Smooth muscle cell (in vitro differentiated cells): ENCODE measurements at regions not wholly inside any gene's neighbourhood (a gene's known extent, or its start where the extent isn't known, plus 50 kb on each side); places are given as distances from the start of the nearest gene placed in this dataset.

ENCODE experiments used
- DNase-seq: peaks from one replicate; lab custom pipeline; 2025; ENCODE audit not compliant: unreplicated experiment; lab: John Stamatoyannopoulos, UW
- H2AFZ ChIP-seq: fragments of 200-600 bp; sonication (generic); 2 replicates; pipeline ENCODE4 v1.6.0; 2016; ENCODE audit warnings: antibody characterized with exemption, low read depth, mild to moderate bottlenecking
- H3F3A ChIP-seq: fragments of 200-600 bp; sonication (generic); 2 replicates; pipeline ENCODE4 v1.6.0; 2017; ENCODE audit warnings: antibody characterized with exemption, low read depth
- H3K27ac ChIP-seq: fragments of 200-600 bp; sonication (generic); 2 replicates; pipeline ENCODE4 v1.5.1; 2016; ENCODE audit warnings: low read depth, mild to moderate bottlenecking
- H3K27me3 ChIP-seq: fragments of 200-600 bp; sonication (generic); 2 replicates; pipeline ENCODE4 v1.6.1; 2016; ENCODE audit warnings: low read depth, mild to moderate bottlenecking
- H3K36me3 ChIP-seq: fragments of 200-600 bp; sonication (generic); 2 replicates; pipeline ENCODE4 v1.5.1; 2016; ENCODE audit warnings: low read depth
- H3K4me1 ChIP-seq: fragments of 200-600 bp; sonication (generic); 2 replicates; pipeline ENCODE4 v1.5.1; 2016; ENCODE audit warnings: low read depth
- H3K4me2 ChIP-seq: fragments of 200-600 bp; sonication (generic); 2 replicates; pipeline ENCODE4 v1.6.0; 2016; ENCODE audit warnings: mild to moderate bottlenecking
- H3K4me3 ChIP-seq: fragments of 200-600 bp; sonication (generic); 2 replicates; pipeline ENCODE4 v1.5.1; 2016; ENCODE audit warnings: mild to moderate bottlenecking
- H3K79me2 ChIP-seq: fragments of 200-600 bp; sonication (generic); 2 replicates; pipeline ENCODE4 v1.6.0; 2016; ENCODE audit warnings: low read depth, mild to moderate bottlenecking
- H3K9ac ChIP-seq: fragments of 200-600 bp; sonication (generic); 2 replicates; pipeline ENCODE4 v1.6.0; 2016; ENCODE audit warnings: low read depth
- H3K9me3 ChIP-seq: fragments of 200-600 bp; sonication (generic); replicated peaks from 2 replicates; pipeline ENCODE4 v1.5.1; 2016; ENCODE audit warnings: low read depth
- H4K20me1 ChIP-seq: fragments of 200-600 bp; sonication (generic); 2 replicates; pipeline ENCODE4 v1.6.0; 2016; ENCODE audit warnings: low read depth
- WGBS: methylation state at CpG from one replicate; pipeline ENCODE4 v1.1.7; 2016; ENCODE audit warnings: low lambda C conversion rate; 5-methylcytosine and 5-hydroxymethylcytosine counted together
- TF ChIP-seq, protein P1 (sequence below): fragments of 200-600 bp; sonication (generic); IDR thresholded peaks from 2 replicates; pipeline ENCODE4 v1.5.1; 2017; ENCODE audit warnings: borderline replicate concordance, mild to moderate bottlenecking, antibody characterized with exemption; ENCODE audit not compliant: insufficient read depth, poor library complexity, severe bottlenecking

DNA sequence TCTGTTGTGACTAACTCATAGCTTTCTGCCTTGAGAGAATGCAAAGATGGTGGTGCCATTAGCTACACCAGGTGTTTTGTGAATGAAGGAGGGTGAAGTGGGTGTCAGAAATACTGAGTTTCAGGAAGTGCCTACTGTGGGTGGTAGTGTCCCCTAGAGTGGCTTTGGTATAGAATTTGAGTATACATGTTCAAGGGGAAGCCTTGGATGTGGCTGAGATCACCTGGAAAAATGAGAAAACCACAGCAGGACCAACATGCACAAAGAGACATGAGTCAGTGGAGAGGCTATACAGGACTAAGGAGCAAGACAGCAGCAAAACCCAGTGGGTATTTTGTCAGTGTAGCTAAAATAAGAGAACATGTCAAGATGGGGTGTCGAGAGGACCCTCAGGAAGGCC is 204.3 kb upstream of the TBL1X start:
- 74% methylated on average over 1 of the region's 1 CpG for WGBS
- Histone ChIP-seq H2AFZ (no peak overlapping the region), H3K27ac (no peak overlapping the region), H3F3A (no peaks in the 10 kb centered on the region), H3K36me3 (no peaks in the 10 kb centered on the region), H3K9me3 (no peaks in the 10 kb centered on the region), H4K20me1 (no peaks in the 10 kb centered on the region), H3K4me3 (no peak overlapping the region), H3K27me3 (no peaks in the 10 kb centered on the region), H3K4me1 (no peaks in the 10 kb centered on the region), H3K79me2 (no peaks in the 10 kb centered on the region), H3K9ac (no peak overlapping the region), H3K4me2 (no peak overlapping the region)
- DNase-seq, result no peak
- TF ChIP-seq, protein P1, sequence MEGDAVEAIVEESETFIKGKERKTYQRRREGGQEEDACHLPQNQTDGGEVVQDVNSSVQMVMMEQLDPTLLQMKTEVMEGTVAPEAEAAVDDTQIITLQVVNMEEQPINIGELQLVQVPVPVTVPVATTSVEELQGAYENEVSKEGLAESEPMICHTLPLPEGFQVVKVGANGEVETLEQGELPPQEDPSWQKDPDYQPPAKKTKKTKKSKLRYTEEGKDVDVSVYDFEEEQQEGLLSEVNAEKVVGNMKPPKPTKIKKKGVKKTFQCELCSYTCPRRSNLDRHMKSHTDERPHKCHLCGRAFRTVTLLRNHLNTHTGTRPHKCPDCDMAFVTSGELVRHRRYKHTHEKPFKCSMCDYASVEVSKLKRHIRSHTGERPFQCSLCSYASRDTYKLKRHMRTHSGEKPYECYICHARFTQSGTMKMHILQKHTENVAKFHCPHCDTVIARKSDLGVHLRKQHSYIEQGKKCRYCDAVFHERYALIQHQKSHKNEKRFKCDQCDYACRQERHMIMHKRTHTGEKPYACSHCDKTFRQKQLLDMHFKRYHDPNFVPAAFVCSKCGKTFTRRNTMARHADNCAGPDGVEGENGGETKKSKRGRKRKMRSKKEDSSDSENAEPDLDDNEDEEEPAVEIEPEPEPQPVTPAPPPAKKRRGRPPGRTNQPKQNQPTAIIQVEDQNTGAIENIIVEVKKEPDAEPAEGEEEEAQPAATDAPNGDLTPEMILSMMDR, result no peak

DNA sequence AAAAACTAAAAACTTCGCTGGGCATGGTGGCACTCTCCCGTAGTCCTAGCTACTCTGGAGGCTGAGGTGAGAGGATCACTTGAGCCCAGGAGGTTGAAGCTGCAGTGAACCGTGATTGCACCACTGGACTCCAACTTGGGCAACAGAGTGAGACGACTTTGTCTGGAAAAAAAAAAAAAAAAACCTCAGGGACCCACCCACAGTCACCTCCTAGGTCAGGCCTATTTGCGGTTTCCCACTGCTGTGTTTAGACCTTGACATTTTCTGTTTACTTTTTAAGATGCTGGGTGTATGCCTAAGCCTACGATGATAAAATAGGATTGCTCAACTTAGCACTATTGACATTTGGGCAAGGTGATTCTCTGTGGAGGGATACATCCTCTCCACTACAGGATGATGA is 197.4 kb upstream of the TBL1X start:
- Histone ChIP-seq H3K27me3 (no peaks in the 10 kb centered on the region), H3K9ac (no peak overlapping the region), H3K36me3 (no peaks in the 10 kb centered on the region), H4K20me1 (no peaks in the 10 kb centered on the region), H2AFZ (no peak overlapping the region), H3K27ac (no peak overlapping the region), H3K9me3 (no peaks in the 10 kb centered on the region), H3F3A (no peaks in the 10 kb centered on the region), H3K4me2 (no peak overlapping the region), H3K79me2 (no peaks in the 10 kb centered on the region), H3K4me1 (no peaks in the 10 kb centered on the region), H3K4me3 (no peak overlapping the region)
- 70% methylated on average over 6 of the region's 6 CpGs for WGBS
- DNase-seq, result no peak
- TF ChIP-seq, protein P1, result no peak

DNA sequence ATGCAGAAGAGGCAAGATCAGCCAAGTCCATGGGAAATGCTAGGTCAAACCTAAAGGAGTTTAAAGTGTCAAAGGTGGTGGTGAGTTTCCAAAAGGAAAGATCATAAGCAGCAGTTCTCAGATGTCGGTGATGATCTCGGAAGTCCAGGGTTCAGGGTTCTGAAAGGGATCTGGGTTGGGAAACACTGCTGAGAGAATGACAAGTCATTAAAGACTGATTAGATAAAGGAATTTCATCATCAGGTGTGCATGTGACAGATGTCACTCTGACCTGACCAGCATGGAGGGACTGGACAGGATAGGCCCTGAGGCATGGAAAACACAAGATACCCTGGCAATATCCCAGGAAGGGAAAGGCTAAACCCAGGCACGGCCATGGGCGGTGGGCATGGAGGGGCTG is 195.7 kb upstream of the TBL1X start:
- H3K4me1 ChIP-seq, result no peaks in the 10 kb centered on the region

More for the DNA sequence above, 195.7 kb upstream of the TBL1X start:
- DNase-seq, result no peak
- Histone ChIP-seq H3K4me3 (no peak overlapping the region), H4K20me1 (no peaks in the 10 kb centered on the region), H3F3A (no peaks in the 10 kb centered on the region), H3K27ac (no peak overlapping the region), H2AFZ (no peak overlapping the region), H3K4me2 (no peak overlapping the region), H3K9me3 (no peaks in the 10 kb centered on the region), H3K79me2 (no peaks in the 10 kb centered on the region), H3K36me3 (no peaks in the 10 kb centered on the region), H3K9ac (no peak overlapping the region), H3K27me3 (no peaks in the 10 kb centered on the region)
- 87% methylated on average over 4 of the region's 4 CpGs for WGBS
- TF ChIP-seq, protein P1, result no peak
